ENCODE measurements at regions not wholly inside any gene's neighbourhood (a gene's known extent, or its start where the extent isn't known, plus 50 kb on each side); places are given as distances from the start of the nearest gene placed in this dataset.
"Not testable (repeated sequence)": the region's sequence is repeated elsewhere in the genome, so short reads cannot be mapped to it uniquely, and the experiment has no call there.

- H3K36me3 Mint-ChIP-seq (ENCODE audit: low read depth); H3K4me1 Mint-ChIP-seq; DNase-seq; intact Hi-C loops (cut with micrococcal nuclease); H3K4me3 Mint-ChIP-seq; H3K27ac Mint-ChIP-seq; H3K27me3 Mint-ChIP-seq; H3K9me3 Mint-ChIP-seq: not testable (repeated sequence)
These were observed 96.3 kb upstream of the TERB2 start for GRCh38 chr15:44860168-44860567.

GRCh38 chr15:44861439-44861910 is 95.0 kb upstream of the TERB2 start:
- no peaks in the 10 kb centered on the region for H3K27me3 Mint-ChIP-seq
- H3K9me3 Mint-ChIP-seq = peaks cover 4% of the 10 kb centered on the region
- no peak overlapping the region for H3K27ac Mint-ChIP-seq
- H3K4me3 Mint-ChIP-seq = no peak overlapping the region
- no peaks in the 10 kb centered on the region for H3K4me1 Mint-ChIP-seq
- intact Hi-C loops (cut with micrococcal nuclease) = no loop called here
- no peaks in the 10 kb centered on the region for H3K36me3 Mint-ChIP-seq (ENCODE audit: low read depth)
- DNase-seq = no peak

GRCh38 chr15:44861917-44862316 is 94.6 kb upstream of the TERB2 start:
- no peak overlapping the region for H3K4me3 Mint-ChIP-seq
- H3K27me3 Mint-ChIP-seq = peaks cover under 1% of the 10 kb centered on the region
- H3K27ac Mint-ChIP-seq = no peak overlapping the region
- no peak for DNase-seq
- intact Hi-C loops (cut with micrococcal nuclease) = no loop called here
- H3K9me3 Mint-ChIP-seq = peaks cover 4% of the 10 kb centered on the region
- no peaks in the 10 kb centered on the region for H3K4me1 Mint-ChIP-seq
- no peaks in the 10 kb centered on the region for H3K36me3 Mint-ChIP-seq (ENCODE audit: low read depth)

- H3K4me1 Mint-ChIP-seq; H3K27ac Mint-ChIP-seq; H3K9me3 Mint-ChIP-seq; H3K4me3 Mint-ChIP-seq; H3K27me3 Mint-ChIP-seq; H3K36me3 Mint-ChIP-seq (ENCODE audit: low read depth); intact Hi-C loops (cut with micrococcal nuclease); DNase-seq: not testable (repeated sequence)
These were observed 93.6 kb upstream of the TERB2 start for GRCh38 chr15:44862866-44863265.

GRCh38 chr15:44868100-44868499 is 88.4 kb upstream of the TERB2 start:
- H3K27ac Mint-ChIP-seq; H3K4me1 Mint-ChIP-seq; H3K36me3 Mint-ChIP-seq (ENCODE audit: low read depth); DNase-seq; H3K4me3 Mint-ChIP-seq; intact Hi-C loops (cut with micrococcal nuclease): not testable (repeated sequence)
- Mint-ChIP-seq H3K27me3 (peaks cover 12% of the 10 kb centered on the region), H3K9me3 (peaks cover 32% of the 10 kb centered on the region)

GRCh38 chr15:44870125-44870524 is 86.4 kb upstream of the TERB2 start:
- intact Hi-C loops (cut with micrococcal nuclease); H3K4me1 Mint-ChIP-seq; H3K27ac Mint-ChIP-seq; H3K4me3 Mint-ChIP-seq; H3K36me3 Mint-ChIP-seq (ENCODE audit: low read depth); DNase-seq: not testable (repeated sequence)
- Mint-ChIP-seq H3K27me3 (peaks cover 12% of the 10 kb centered on the region), H3K9me3 (peaks cover 40% of the 10 kb centered on the region)

- no peaks in the 10 kb centered on the region for H3K4me1 Mint-ChIP-seq
- DNase-seq = no peak
- H3K9me3 Mint-ChIP-seq = peaks cover 42% of the 10 kb centered on the region
- no peak overlapping the region for H3K27ac Mint-ChIP-seq
- intact Hi-C loops (cut with micrococcal nuclease) = no loop called here
- H3K36me3 Mint-ChIP-seq (ENCODE audit: low read depth) = no peaks in the 10 kb centered on the region
- peaks cover 9% of the 10 kb centered on the region for H3K27me3 Mint-ChIP-seq
- H3K4me3 Mint-ChIP-seq = no peak overlapping the region
These were observed 83.4 kb upstream of the TERB2 start for GRCh38 chr15:44873103-44873502.

- peaks cover 23% of the 10 kb centered on the region for H3K4me1 Mint-ChIP-seq
- peaks cover 21% of the 10 kb centered on the region for H3K9me3 Mint-ChIP-seq
- no peak for DNase-seq
- intact Hi-C loops (cut with micrococcal nuclease) = loop anchor here (5.0 kb wide), 1 partner anchor 133 kb away; no protein-coding TSS in a partner anchor
- H3K27ac Mint-ChIP-seq = no peak overlapping the region
- H3K27me3 Mint-ChIP-seq = no peaks in the 10 kb centered on the region
- no peak overlapping the region for H3K4me3 Mint-ChIP-seq
- H3K36me3 Mint-ChIP-seq (ENCODE audit: low read depth) = no peaks in the 10 kb centered on the region
These were observed 77.4 kb upstream of the TERB2 start for GRCh38 chr15:44879066-44879465.

GRCh38 chr15:44882499-44882968 is 74.0 kb upstream of the TERB2 start:
- Mint-ChIP-seq H3K4me3 (peak overlapping the region; percentile 27), H3K36me3 (ENCODE audit: low read depth) (no peaks in the 10 kb centered on the region), H3K9me3 (peaks cover 25% of the 10 kb centered on the region), H3K27me3 (no peaks in the 10 kb centered on the region), H3K27ac (peak overlapping the region; percentile 82), H3K4me1 (peaks cover 23% of the 10 kb centered on the region)
- DNase-seq = peak; percentile 72
- intact Hi-C loops (cut with micrococcal nuclease) = loop anchor here (2.0 kb wide), 1 partner anchor 14 kb away; no protein-coding TSS in a partner anchor

- H3K4me1 Mint-ChIP-seq = peaks cover 23% of the 10 kb centered on the region
- intact Hi-C loops (cut with micrococcal nuclease) = loop anchor here (2.0 kb wide), 1 partner anchor 13 kb away; no protein-coding TSS in a partner anchor
These were observed 73.1 kb upstream of the TERB2 start for GRCh38 chr15:44883199-44883877.

GRCh38 chr15:44898890-44899651 is 57.4 kb upstream of the TERB2 start:
- intact Hi-C loops (cut with micrococcal nuclease); H3K27ac Mint-ChIP-seq; H3K4me1 Mint-ChIP-seq; H3K36me3 Mint-ChIP-seq (ENCODE audit: low read depth); H3K4me3 Mint-ChIP-seq; DNase-seq; H3K9me3 Mint-ChIP-seq; H3K27me3 Mint-ChIP-seq: not testable (repeated sequence)

More at GRCh38 chr15:44883199-44883877, 73.1 kb upstream of the TERB2 start:
- peak overlapping the region; percentile 82 for H3K27ac Mint-ChIP-seq
- no peaks in the 10 kb centered on the region for H3K27me3 Mint-ChIP-seq
- peak overlapping the region; percentile 32 for H3K4me3 Mint-ChIP-seq
- H3K9me3 Mint-ChIP-seq = peaks cover 25% of the 10 kb centered on the region
- no peaks in the 10 kb centered on the region for H3K36me3 Mint-ChIP-seq (ENCODE audit: low read depth)
- DNase-seq = no peak

- H3K27me3 Mint-ChIP-seq; DNase-seq; H3K9me3 Mint-ChIP-seq; H3K4me1 Mint-ChIP-seq; intact Hi-C loops (cut with micrococcal nuclease); H3K4me3 Mint-ChIP-seq; H3K36me3 Mint-ChIP-seq (ENCODE audit: low read depth): not testable (repeated sequence)
- H3K27ac Mint-ChIP-seq = peak overlapping the region; percentile 46
These were observed 56.7 kb upstream of the TERB2 start for GRCh38 chr15:44899775-44900174.

GRCh38 chr15:44900796-44901195 is 55.7 kb upstream of the TERB2 start:
- H3K4me1 Mint-ChIP-seq; H3K9me3 Mint-ChIP-seq; H3K4me3 Mint-ChIP-seq; H3K27me3 Mint-ChIP-seq; intact Hi-C loops (cut with micrococcal nuclease); H3K27ac Mint-ChIP-seq; H3K36me3 Mint-ChIP-seq (ENCODE audit: low read depth); DNase-seq: not testable (repeated sequence)

- H3K27ac Mint-ChIP-seq; intact Hi-C loops (cut with micrococcal nuclease); H3K27me3 Mint-ChIP-seq; H3K9me3 Mint-ChIP-seq; H3K4me3 Mint-ChIP-seq; H3K4me1 Mint-ChIP-seq; H3K36me3 Mint-ChIP-seq (ENCODE audit: low read depth): not testable (repeated sequence)
- DNase-seq = peak; percentile 32
These were observed 53.2 kb upstream of the TERB2 start for GRCh38 chr15:44903281-44903680.

Measured in activated CD4-positive, alpha-beta T cell treated with anti-CD3 and anti-CD28 coated beads, Interleukin-2, amount 10 ng/mL, durations not matched to agents 24 days and 14 days (primary cell).